ENCODE measurements at regions not wholly inside any gene's neighbourhood (a gene's known extent, or its start where the extent isn't known, plus 50 kb on each side); places are given as distances from the start of the nearest gene placed in this dataset.

- TF ChIP-seq CTCF (IDR thresholded peaks at IDR 0.05; ENCODE audit: insufficient read depth, missing control alignments), result no peak
- FAIRE-seq (no peak), DNase-seq (ENCODE audit: insufficient read length, low spot score) (no peak)
These were observed 481.4 kb downstream of the CDK5RAP2 start for GRCh38 chr9:120098584-120098983.

- DNase-seq (ENCODE audit: insufficient read length, low spot score) (no peak), FAIRE-seq (no peak)
- no peak for TF ChIP-seq CTCF (IDR thresholded peaks at IDR 0.05; ENCODE audit: insufficient read depth, missing control alignments)
These were observed 488.8 kb downstream of the CDK5RAP2 start for GRCh38 chr9:120091206-120091605.

GRCh38 chr9:120080849-120081248 lies 499.1 kb downstream of the CDK5RAP2 start:
- DNase-seq (ENCODE audit: insufficient read length, low spot score) (no peak), FAIRE-seq (no peak)
- no peak for TF ChIP-seq CTCF (IDR thresholded peaks at IDR 0.05; ENCODE audit: insufficient read depth, missing control alignments)

GRCh38 chr9:120078112-120078511 lies 501.9 kb downstream of the CDK5RAP2 start:
- no peak for TF ChIP-seq CTCF (IDR thresholded peaks at IDR 0.05; ENCODE audit: insufficient read depth, missing control alignments)
- FAIRE-seq (no peak), DNase-seq (ENCODE audit: insufficient read length, low spot score) (no peak)

- TF ChIP-seq CTCF (IDR thresholded peaks at IDR 0.05; ENCODE audit: insufficient read depth, missing control alignments), result no peak
- FAIRE-seq (no peak), DNase-seq (ENCODE audit: insufficient read length, low spot score) (no peak)
These were observed 508.2 kb downstream of the CDK5RAP2 start for GRCh38 chr9:120071760-120072159.

- FAIRE-seq, result no peak
These were observed 513.7 kb downstream of the CDK5RAP2 start for GRCh38 chr9:120066315-120066714.

GRCh38 chr9:120065151-120065550 lies 514.8 kb downstream of the CDK5RAP2 start:
- no peak for TF ChIP-seq CTCF (IDR thresholded peaks at IDR 0.05; ENCODE audit: insufficient read depth, missing control alignments)
- DNase-seq (ENCODE audit: insufficient read length, low spot score) (no peak), FAIRE-seq (no peak)

More at GRCh38 chr9:120066315-120066714, 513.7 kb downstream of the CDK5RAP2 start:
- TF ChIP-seq CTCF (IDR thresholded peaks at IDR 0.05; ENCODE audit: insufficient read depth, missing control alignments), result no peak
- no peak for DNase-seq (ENCODE audit: insufficient read length, low spot score)

All from D721Med (cell line).